Retinal pigment epithelial cell (primary cell): ENCODE measurements at regions not wholly inside any gene's neighbourhood (a gene's known extent, or its start where the extent isn't known, plus 50 kb on each side); places are given as distances from the start of the nearest gene placed in this dataset.
"Not testable (repeated sequence)": the region's sequence is repeated elsewhere in the genome, so short reads cannot be mapped to it uniquely, and the experiment has no call there.

Experiments used
- DNase-seq: peaks from one replicate; pipeline ENCODE4 v3.0.0-alpha.2; 2010; ENCODE audit warnings: low read depth
- H3K4me3 ChIP-seq: 2 replicates; pipeline ENCODE4 v1.5.1; 2011; ENCODE audit warnings: mild to moderate bottlenecking, low read length, control low read depth, moderate library complexity
- TF ChIP-seq, protein P1 (sequence below): conservative IDR thresholded peaks from 2 replicates; pipeline ENCODE4 v1.5.1; 2011; ENCODE audit warnings: low read depth, low read length, control low read depth, inconsistent platforms

DNA sequence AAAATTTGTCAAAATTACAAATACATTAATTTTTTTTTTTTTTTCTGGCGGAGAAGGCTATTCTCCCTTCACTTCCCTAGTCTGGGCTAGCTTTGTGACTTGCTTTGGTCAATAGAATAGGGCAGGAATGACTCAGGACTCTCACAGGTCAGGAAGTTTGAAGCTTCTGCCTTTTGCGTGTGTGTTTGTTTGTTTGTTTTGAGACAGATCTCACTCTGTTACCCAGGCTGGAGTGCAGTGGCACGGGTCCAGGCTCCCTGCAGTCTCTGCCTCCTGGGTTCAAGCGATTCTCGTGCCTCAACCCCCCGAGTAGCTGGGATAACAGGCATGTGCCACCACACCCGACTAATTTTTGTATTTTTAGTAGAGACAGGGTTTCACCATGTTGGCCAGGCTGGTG is 55.9 kb upstream of the USP9X start:
- DNase-seq = no peak
- TF ChIP-seq, protein P1, sequence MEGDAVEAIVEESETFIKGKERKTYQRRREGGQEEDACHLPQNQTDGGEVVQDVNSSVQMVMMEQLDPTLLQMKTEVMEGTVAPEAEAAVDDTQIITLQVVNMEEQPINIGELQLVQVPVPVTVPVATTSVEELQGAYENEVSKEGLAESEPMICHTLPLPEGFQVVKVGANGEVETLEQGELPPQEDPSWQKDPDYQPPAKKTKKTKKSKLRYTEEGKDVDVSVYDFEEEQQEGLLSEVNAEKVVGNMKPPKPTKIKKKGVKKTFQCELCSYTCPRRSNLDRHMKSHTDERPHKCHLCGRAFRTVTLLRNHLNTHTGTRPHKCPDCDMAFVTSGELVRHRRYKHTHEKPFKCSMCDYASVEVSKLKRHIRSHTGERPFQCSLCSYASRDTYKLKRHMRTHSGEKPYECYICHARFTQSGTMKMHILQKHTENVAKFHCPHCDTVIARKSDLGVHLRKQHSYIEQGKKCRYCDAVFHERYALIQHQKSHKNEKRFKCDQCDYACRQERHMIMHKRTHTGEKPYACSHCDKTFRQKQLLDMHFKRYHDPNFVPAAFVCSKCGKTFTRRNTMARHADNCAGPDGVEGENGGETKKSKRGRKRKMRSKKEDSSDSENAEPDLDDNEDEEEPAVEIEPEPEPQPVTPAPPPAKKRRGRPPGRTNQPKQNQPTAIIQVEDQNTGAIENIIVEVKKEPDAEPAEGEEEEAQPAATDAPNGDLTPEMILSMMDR = no peak
- H3K4me3 ChIP-seq = no peak overlapping the region

- H3K4me3 ChIP-seq = no peak overlapping the region
- TF ChIP-seq, protein P1 = no peak
- no peak for DNase-seq
Observed at GRCh38 chrX:41031256-41031967, 53.8 kb upstream of the USP9X start.

DNA sequence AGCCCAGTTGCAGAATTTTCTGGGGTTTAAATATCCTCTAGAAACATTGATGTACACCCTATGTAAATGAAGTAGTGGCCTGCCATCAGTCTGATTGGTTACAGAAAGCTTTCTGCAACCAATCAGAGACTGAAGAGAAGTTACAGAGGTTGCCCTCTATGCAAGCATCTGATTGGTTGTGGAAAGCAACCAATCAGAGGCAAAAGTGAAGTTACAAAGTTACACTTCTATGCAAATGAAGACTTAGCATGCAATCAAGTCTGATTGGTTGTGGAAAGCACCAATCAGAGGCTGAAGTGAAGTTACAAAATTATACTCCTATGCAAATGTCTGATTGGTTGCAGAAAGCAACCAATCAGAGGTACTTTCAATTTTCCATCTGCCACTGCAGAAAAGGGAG is 51.9 kb upstream of the USP9X start:
- DNase-seq = no peak
- H3K4me3 ChIP-seq = no peak overlapping the region
- TF ChIP-seq, protein P1 = no peak

DNA sequence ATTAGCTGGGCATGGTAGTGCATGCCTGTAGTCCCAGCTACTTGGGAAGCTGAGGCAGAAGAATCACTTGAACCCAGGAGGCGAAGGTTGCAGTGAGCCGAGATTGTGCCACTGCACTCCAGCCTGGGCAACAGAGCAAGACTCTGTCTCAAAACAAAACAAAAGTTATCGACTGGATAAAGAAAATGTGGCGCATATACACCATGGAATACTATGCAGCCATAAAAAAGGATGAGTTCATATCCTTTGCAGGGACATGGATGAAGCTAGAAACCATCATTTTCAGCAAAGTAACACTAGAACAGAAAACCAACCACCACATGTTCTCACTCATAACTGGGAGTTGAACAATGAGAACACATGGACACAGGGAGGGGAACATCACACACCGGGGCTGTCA is 50.3 kb upstream of the USP9X start:
- not testable (repeated sequence) for H3K4me3 ChIP-seq, DNase-seq
